Activated naive CD4-positive, alpha-beta T cell treated with anti-CD3 and anti-CD28 coated beads, Interleukin-2, amount 50 U/mL, for 24 hours (primary cell): ENCODE measurements at regions not wholly inside any gene's neighbourhood (a gene's known extent, or its start where the extent isn't known, plus 50 kb on each side); places are given as distances from the start of the nearest gene placed in this dataset.
"Not testable (repeated sequence)": the region's sequence is repeated elsewhere in the genome, so short reads cannot be mapped to it uniquely, and the experiment has no call there.

Experiments
- H3K27ac Mint-ChIP-seq: one replicate; pipeline ENCODE4 v1.8.0; 2021; ENCODE audit warnings: mild to moderate bottlenecking, mixed read lengths
- H3K27me3 Mint-ChIP-seq: one replicate; pipeline ENCODE4 v1.8.0; 2021; ENCODE audit warnings: mixed read lengths
- H3K36me3 Mint-ChIP-seq: one replicate; pipeline ENCODE4 v1.8.0; 2021; ENCODE audit warnings: mixed read lengths
- H3K4me1 Mint-ChIP-seq: one replicate; pipeline ENCODE4 v1.8.0; 2021; ENCODE audit warnings: mixed read lengths
- H3K4me3 Mint-ChIP-seq: one replicate; pipeline ENCODE4 v1.8.0; 2021; ENCODE audit warnings: mild to moderate bottlenecking, mixed read lengths
- H3K9me3 Mint-ChIP-seq: one replicate; pipeline ENCODE4 v1.8.0; 2021; ENCODE audit warnings: mixed read lengths

GRCh38 chr1:175265091-175265490, 72.5 kb upstream of the KIAA0040 start:
- Mint-ChIP-seq H3K27ac (no peak overlapping the region), H3K9me3 (peaks cover 24% of the 10 kb centered on the region), H3K27me3 (peaks cover 2% of the 10 kb centered on the region), H3K36me3 (peaks cover 10% of the 10 kb centered on the region), H3K4me3 (no peak overlapping the region), H3K4me1 (peaks cover 9% of the 10 kb centered on the region)

- peaks cover 10% of the 10 kb centered on the region for H3K36me3 Mint-ChIP-seq
Measured at GRCh38 chr1:175262621-175263020, 70.0 kb upstream of the KIAA0040 start.

GRCh38 chr1:175256246-175256645, 63.7 kb upstream of the KIAA0040 start:
- H3K4me3 Mint-ChIP-seq, H3K4me1 Mint-ChIP-seq, H3K36me3 Mint-ChIP-seq, H3K9me3 Mint-ChIP-seq, H3K27me3 Mint-ChIP-seq, H3K27ac Mint-ChIP-seq: not testable (repeated sequence)

More at GRCh38 chr1:175262621-175263020, 70.0 kb upstream of the KIAA0040 start:
- no peak overlapping the region for H3K4me3 Mint-ChIP-seq
- no peak overlapping the region for H3K27ac Mint-ChIP-seq
- no peaks in the 10 kb centered on the region for H3K4me1 Mint-ChIP-seq
- peaks cover 24% of the 10 kb centered on the region for H3K9me3 Mint-ChIP-seq
- peaks cover 2% of the 10 kb centered on the region for H3K27me3 Mint-ChIP-seq

- no peaks in the 10 kb centered on the region for H3K27me3 Mint-ChIP-seq
- no peaks in the 10 kb centered on the region for H3K36me3 Mint-ChIP-seq
- H3K27ac Mint-ChIP-seq = no peak overlapping the region
- no peaks in the 10 kb centered on the region for H3K9me3 Mint-ChIP-seq
- H3K4me3 Mint-ChIP-seq = no peak overlapping the region
- H3K4me1 Mint-ChIP-seq = no peaks in the 10 kb centered on the region
Measured at GRCh38 chr1:175254190-175254589, 61.6 kb upstream of the KIAA0040 start.

GRCh38 chr1:175252561-175252960, 60.0 kb upstream of the KIAA0040 start:
- H3K27ac Mint-ChIP-seq = no peak overlapping the region
- H3K4me3 Mint-ChIP-seq = no peak overlapping the region
- H3K36me3 Mint-ChIP-seq = no peaks in the 10 kb centered on the region
- no peaks in the 10 kb centered on the region for H3K9me3 Mint-ChIP-seq
- H3K4me1 Mint-ChIP-seq = no peaks in the 10 kb centered on the region
- H3K27me3 Mint-ChIP-seq = no peaks in the 10 kb centered on the region

- no peaks in the 10 kb centered on the region for H3K27me3 Mint-ChIP-seq
- H3K9me3 Mint-ChIP-seq = no peaks in the 10 kb centered on the region
- no peaks in the 10 kb centered on the region for H3K36me3 Mint-ChIP-seq
- H3K4me1 Mint-ChIP-seq = no peaks in the 10 kb centered on the region
- no peak overlapping the region for H3K27ac Mint-ChIP-seq
- H3K4me3 Mint-ChIP-seq = no peak overlapping the region
Measured at GRCh38 chr1:175250027-175250426, 57.5 kb upstream of the KIAA0040 start.

GRCh38 chr1:175248036-175248435, 55.5 kb upstream of the KIAA0040 start:
- not testable (repeated sequence) for H3K36me3 Mint-ChIP-seq, H3K4me3 Mint-ChIP-seq, H3K27me3 Mint-ChIP-seq, H3K9me3 Mint-ChIP-seq, H3K4me1 Mint-ChIP-seq, H3K27ac Mint-ChIP-seq

GRCh38 chr1:175247056-175247455, 54.5 kb upstream of the KIAA0040 start:
- H3K4me1 Mint-ChIP-seq, H3K36me3 Mint-ChIP-seq, H3K4me3 Mint-ChIP-seq, H3K27me3 Mint-ChIP-seq, H3K27ac Mint-ChIP-seq, H3K9me3 Mint-ChIP-seq: not testable (repeated sequence)

- Mint-ChIP-seq H3K27ac (no peak overlapping the region), H3K9me3 (peaks cover 14% of the 10 kb centered on the region), H3K4me3 (no peak overlapping the region), H3K27me3 (no peaks in the 10 kb centered on the region), H3K4me1 (no peaks in the 10 kb centered on the region), H3K36me3 (peaks cover 4% of the 10 kb centered on the region)
Measured at GRCh38 chr1:175245324-175245723, 52.7 kb upstream of the KIAA0040 start.

GRCh38 chr1:175244206-175244605, 51.6 kb upstream of the KIAA0040 start:
- Mint-ChIP-seq H3K27me3 (no peaks in the 10 kb centered on the region), H3K36me3 (peaks cover 4% of the 10 kb centered on the region), H3K4me1 (no peaks in the 10 kb centered on the region)

More at GRCh38 chr1:175244206-175244605, 51.6 kb upstream of the KIAA0040 start:
- Mint-ChIP-seq H3K27ac (peak overlapping the region; percentile 5), H3K9me3 (peaks cover 14% of the 10 kb centered on the region), H3K4me3 (no peak overlapping the region)
